GM18519 (cell line): ENCODE measurements at regions not wholly inside any gene's neighbourhood (a gene's known extent, or its start where the extent isn't known, plus 50 kb on each side); places are given as distances from the start of the nearest gene placed in this dataset.

Experiments
- ATAC-seq: cut with Tn5 transposase; IDR thresholded peaks from one replicate; pipeline ENCODE4 v1.9.1; 2021; ENCODE audit warnings: mild to moderate bottlenecking, moderate library complexity; ENCODE audit not compliant: unreplicated experiment, low FRiP score

DNA sequence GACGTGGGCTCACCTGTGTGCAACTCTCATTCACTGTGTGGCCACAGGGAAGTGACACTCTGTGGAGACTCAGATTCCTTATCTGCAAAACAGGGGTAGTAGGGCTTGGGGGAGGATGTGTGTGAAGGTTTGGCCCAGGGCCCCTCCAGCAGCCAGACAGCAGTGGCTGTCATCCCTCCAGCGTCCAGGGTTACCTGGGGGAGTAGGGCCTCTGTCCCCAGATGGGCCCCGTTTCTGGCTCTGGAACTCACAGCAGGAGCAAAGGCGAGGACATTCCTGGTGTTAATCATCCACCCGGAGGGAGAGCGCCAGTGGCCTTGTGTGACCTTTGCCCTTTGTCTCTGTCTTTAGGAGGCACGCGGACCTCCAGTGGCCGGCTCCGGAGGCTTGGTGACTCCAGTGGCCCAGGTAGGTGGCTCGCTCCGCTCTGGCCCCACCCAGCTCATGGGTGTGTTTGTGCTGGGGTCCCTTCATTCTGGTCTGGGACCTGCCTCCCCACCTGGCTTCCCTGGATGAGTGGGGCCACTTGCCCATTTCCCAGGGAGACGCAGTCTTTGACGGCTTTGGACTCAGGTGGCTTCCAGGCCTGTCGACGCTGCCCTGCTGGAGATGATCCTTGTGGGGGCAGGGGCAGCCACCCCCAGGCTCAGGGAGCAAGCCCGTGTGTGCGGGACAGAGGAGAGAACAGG lies 166.2 kb downstream of the SEC14L1 start:
- ATAC-seq = no peak

DNA sequence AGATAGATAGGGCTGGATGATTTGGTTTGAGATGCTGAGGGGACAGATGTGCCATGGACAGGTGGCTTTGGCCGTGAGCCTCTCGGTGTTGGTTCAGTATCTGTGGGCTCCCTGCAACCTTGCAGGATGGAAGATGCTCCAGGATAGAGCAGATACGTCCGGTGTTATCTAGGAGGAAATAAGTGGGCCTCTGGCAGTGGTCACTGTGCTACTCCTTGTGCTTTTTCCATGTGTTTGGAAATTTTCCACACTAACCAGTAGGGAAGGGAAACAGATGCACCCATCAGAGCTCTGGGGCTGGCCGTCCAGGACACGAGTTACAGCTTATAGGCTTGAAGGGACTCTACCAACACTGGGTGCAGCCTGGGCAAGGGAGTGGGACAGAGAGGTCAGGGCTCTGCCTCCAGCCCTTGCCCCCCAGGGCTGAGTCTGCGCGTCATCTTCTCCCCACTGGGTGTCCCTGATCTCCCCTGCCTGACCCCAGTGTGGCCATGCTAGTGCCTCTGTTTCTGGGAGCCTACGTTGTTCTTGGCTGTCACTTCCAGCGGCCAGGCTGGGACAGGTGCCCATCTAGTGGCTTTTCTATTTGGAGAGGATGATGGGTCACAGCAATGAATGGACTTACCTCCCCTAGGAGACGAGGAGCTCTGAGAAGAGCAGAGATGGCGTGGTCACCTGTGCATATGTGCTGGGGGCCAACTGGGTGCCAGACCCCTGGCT lies 166.9 kb downstream of the SEC14L1 start:
- ATAC-seq = no peak

GRCh38 chr17:77308861-77309726 lies 168.3 kb downstream of the SEC14L1 start:
- ATAC-seq = no peak

- no peak for ATAC-seq
Measured at GRCh38 chr17:77310336-77310735, 169.6 kb downstream of the SEC14L1 start.

DNA sequence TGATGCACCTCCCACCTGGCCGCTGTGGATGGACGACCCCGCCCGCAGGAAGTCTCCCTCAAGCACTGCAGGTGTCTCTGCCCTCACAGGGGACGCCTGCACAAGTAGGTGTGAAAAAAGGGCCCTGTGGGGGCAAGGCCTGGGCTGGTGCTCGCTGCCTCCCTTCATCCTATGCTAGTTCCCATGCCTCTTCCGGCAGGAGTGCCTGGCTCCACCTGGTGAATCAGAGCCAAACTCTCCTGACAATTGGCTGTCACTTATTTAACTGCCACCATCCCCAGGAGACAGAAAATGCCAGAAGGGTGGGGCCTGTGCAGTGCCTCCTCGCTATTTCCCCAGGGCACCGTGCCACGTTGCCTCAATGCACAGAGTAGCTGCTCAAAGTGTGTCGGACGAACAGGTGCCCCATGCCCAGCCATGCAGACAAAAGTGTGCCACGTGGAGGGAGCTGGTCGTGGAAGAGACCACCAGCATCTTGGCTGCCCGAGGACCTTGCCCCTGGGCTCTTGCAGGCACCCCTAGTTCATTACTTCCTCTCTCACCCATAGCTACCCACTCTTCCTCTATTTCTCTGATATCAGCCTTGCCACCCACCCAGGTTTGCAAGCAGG lies 170.7 kb downstream of the SEC14L1 start:
- ATAC-seq = no peak

GRCh38 chr17:77312061-77312701 lies 171.4 kb downstream of the SEC14L1 start:
- no peak for ATAC-seq

DNA sequence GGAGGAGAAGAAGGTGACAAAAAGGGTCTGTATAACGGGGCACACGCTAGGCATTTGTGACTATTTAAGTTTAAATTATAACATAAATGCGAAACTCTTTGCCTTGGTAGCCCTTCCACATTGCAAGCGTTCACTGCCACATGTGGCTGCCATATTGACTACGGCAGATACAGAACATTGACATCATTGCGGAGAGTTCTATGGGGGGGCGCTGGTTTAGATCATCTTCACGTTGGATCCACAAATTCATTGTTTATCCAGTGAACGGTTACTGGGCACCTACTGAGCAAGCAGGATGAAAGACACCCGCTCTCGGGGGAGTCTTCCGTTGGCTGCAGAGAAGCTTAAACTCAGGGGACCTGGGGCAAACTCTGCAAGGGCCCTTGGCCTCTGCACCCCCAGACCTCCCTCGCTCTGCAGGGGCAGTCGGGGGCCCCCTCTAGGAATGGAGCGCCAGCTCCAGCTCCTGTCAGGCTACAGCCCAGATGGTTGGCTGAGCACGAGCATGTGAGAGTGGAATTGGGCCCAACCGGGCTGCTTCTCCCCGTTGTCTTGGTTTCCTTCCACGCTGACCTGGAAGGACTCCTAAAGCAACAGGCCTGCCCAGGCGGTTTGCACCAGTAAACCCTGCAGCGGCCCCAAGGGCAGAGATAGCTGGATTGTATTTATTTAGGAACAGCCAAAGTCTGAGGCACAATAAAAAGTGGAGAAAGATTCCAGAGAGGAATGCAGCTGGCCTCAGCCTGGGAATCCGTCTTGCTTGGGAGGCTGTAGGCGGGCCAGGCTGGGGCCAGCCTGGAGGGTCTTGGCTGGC lies 172.2 kb downstream of the SEC14L1 start:
- ATAC-seq = no peak

DNA sequence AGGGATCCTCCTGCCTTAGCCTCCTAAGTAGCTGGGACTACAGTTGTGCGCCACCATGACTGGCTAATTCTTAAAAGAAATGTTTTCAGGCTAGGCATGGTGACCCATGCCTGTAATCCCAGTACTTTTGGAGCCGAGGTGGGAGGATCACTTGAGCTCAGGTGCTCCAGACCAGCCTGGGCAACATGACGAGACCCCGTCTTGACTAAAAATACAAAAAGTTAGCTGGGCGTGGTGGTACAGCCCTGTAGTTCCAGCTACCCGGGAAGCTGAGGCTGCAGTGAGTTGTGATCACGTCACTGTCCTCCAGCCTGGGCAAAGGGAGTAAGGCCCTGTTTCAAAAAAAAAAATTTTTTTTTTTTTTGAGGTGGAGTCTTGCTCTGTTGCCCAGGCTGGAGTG lies 173.1 kb downstream of the SEC14L1 start:
- no peak for ATAC-seq

DNA sequence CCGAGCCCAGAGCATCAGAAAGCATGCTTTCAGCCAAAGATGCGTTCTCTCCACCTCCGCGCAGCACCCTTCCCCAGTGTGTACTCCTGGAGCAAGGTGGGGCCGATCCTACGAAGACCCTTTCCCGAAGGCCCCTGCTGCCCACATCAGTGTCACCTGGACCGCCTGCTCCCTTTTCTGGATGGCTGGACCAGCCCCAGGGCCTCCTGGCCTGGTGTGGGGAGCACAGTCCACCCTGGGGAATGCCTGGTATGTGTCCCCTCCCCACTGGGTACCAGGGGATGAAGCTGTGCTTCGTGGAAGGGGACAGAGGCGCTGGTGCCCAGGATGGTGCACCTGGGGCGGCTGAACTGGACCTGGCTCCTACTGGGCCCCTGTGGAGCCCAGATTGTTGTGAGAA lies 173.8 kb downstream of the SEC14L1 start:
- no peak for ATAC-seq

DNA sequence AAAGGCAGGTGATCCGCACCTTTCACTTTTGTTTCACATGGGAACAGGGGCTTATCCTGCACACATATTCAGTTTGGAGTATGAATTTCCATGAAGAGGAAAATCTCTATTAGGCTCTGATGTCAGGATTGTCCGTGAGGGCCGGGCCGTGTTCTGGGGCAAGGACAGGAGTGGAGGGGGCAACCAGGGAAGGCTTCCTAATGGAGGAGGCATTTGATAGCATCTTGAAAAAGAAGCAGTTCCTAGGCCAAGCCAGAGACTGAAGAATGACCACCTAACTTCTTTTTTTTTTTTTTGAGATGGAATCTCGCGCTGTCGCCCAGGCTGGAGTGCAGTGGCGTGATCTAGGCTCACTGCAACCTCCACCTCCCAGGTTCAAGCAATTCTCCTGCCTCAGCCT lies 174.2 kb downstream of the SEC14L1 start:
- no peak for ATAC-seq

DNA sequence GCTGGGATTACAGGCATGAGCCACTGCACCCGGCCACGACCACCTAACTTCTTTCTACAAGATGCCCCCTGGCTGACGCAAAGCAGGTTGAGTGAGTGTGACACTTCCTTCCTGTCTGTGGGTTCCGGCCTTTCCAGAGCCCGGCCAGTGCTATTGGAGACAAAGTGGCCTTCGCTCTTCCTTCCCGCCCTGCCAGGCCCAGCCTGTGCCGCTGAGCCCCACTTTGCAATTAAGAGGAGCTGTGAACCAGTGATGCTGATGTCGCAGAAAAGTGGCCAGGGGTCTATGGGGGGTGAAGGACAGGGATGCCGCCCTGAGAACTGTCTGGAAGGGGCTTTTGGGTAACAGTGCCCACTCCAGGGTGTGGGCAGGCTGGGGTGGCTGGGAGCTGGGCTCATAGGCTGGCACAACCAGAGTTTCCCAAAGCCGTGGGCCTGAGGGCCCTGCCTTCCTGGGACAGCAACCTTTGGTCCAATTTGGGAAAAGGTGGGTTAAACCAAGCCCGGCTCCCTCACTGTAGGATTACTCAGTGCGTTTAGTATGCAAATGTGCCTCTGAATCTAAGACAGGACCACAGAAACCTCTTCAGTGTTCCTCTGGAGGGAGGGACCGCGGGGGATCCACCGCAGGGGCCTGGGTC lies 174.9 kb downstream of the SEC14L1 start:
- no peak for ATAC-seq

DNA sequence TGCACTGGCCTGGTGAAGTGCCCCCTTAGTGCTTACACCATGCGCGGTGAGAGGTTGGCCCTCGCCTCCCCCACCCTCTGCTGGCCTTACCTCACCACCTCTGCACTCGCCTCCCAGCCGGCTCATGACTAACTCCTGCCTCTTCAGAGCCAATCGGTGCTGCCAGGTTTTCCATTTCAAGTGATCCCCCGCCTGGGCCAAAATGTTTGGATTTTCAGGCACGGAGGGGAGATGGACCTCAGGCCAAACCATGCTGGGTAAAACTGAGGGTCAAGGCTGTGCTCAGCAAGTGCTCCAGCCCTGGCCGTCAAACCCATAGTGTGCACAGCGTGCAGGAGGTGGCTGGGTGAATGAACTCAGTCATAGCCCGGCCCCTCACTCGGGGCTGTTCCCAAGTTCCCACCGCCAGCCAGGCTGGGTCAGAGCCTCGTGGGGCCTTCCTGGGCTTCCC lies 175.4 kb downstream of the SEC14L1 start:
- ATAC-seq = no peak

GRCh38 chr17:77316651-77317050 lies 175.9 kb downstream of the SEC14L1 start:
- ATAC-seq = no peak

DNA sequence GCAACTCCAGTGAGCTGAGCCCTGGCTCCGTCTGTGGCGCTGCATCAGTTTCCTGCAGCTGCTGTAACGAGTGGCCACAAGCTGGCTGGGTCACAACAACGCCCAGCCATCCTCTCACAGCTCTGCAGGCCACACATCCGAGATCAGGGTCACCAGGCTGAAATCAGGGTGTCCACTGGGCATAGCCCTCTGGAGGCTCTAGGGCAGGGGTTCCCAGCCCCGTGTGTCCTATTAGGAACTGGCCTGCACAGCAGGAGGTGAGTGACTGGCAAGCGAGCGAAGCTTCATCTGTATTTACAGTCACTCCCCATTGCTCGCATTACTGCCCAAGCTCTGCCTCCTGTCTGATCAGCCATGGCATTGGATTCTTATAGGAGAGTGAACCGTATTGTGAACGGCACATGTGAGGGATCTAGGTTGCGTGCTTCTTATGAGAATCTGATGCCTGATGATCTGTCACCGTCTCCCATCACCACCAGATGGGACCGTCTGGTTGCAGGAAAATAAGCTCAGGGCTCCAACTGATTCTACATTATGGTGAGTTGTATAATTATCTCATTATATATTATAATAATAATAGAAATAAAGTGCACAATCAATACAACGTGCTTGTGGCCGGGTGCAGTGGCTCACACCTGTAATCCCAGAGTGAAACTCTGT lies 176.5 kb downstream of the SEC14L1 start:
- ATAC-seq = no peak

- ATAC-seq = no peak
Measured at GRCh38 chr17:77318021-77318420, 177.3 kb downstream of the SEC14L1 start.

DNA sequence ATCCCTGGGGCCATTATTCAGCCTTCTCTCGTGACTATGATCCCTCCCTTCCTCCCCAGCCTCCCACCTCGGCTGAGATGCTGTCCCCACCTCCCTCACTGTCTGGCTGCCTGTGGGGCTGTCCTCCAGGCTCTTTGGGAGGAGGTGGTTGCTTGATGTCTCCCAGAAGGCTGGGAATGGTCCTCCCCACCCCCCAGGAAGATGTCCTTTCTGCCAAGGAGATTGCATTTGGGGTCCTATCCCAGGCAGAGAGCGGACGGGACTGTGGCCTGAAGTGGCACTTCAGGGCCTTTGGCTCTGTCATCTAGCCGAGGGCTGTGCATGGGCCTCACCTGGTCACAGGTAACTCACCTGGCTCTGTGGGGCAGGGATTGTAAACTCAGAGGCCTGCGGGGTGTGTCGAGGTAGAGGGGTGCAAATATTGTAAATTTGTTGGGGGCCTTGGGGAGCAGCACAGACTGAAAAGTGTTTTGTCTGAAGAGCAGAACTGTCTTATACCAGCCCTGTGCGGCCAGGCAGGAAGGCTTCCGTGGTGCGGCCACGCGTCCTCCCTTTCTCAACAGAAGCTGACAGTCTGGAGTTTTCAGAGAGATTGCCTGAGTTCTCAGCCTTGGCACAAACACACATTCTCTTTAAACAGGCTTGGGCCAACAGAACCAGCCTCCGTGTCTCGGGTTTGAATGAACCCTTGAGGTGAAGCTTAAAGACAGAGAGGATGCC lies 177.9 kb downstream of the SEC14L1 start:
- no peak for ATAC-seq

- ATAC-seq = no peak
Measured at GRCh38 chr17:77319211-77320043, 178.7 kb downstream of the SEC14L1 start.
